ENCODE measurements at regions not wholly inside any gene's neighbourhood (a gene's known extent, or its start where the extent isn't known, plus 50 kb on each side); places are given as distances from the start of the nearest gene placed in this dataset.

- dilution Hi-C loops (cut with HindIII; ENCODE audit: low sequenced_read_pairs, unreplicated experiment) = no loop called here
- no peak overlapping the region for H2AFZ ChIP-seq (replicated peaks; ENCODE audit: low read length, poor library complexity)
- no CpG with 5 or more reads among the region's 4 CpGs for WGBS, 2 experiments (ENCODE audit: extremely low coverage in 2 of 2, insufficient read length in 1 of 2)
Observed at GRCh38 chr3:88259045-88259444, 109.3 kb downstream of the C3orf38 start.

More at GRCh38 chr3:88259045-88259444, 109.3 kb downstream of the C3orf38 start:
- H3K18ac ChIP-seq (ENCODE audit: low read depth, low read length) = no peak overlapping the region
- no peaks in the 10 kb centered on the region for H3K4me1 ChIP-seq (ENCODE audit: control insufficient read depth, insufficient read depth, low read length)
- TF ChIP-seq RCOR1 (IDR thresholded peaks at IDR 0.05; ENCODE audit: insufficient replicate concordance, low read length) (no peak), NFE2L2 (IDR thresholded peaks at IDR 0.05; ENCODE audit: low read depth, low read length) (no peak), CTCF (conservative IDR thresholded peaks at IDR 0.05; ENCODE audit: low read depth, low read length) (no peak), MAFK (IDR thresholded peaks at IDR 0.05; ENCODE audit: low read depth, low read length) (no peak), MXI1 (IDR thresholded peaks at IDR 0.05; ENCODE audit: borderline replicate concordance, low read depth, low read length) (no peak), MAZ (IDR thresholded peaks at IDR 0.05; ENCODE audit: borderline replicate concordance, low read depth, low read length) (no peak), FOS (IDR thresholded peaks at IDR 0.05; ENCODE audit: low read depth, low read length) (no peak), CHD1 (IDR thresholded peaks at IDR 0.05; ENCODE audit: low read depth, low read length) (no peak)
- no peaks in the 10 kb centered on the region for H3K79me1 ChIP-seq (ENCODE audit: low read depth in 1 of 2, low read length in 2 of 2)
- no peak overlapping the region for H3K9ac ChIP-seq (ENCODE audit: low read depth, low read length)
- H3K36me3 ChIP-seq (ENCODE audit: control insufficient read depth, insufficient read depth, low read length) = no peaks in the 10 kb centered on the region
- no peak overlapping the region for H3K4ac ChIP-seq (ENCODE audit: low read depth, low read length)
- no peak overlapping the region for H2BK5ac ChIP-seq (ENCODE audit: low read depth, low read length, poor library complexity, severe bottlenecking)
- H3K9me1 ChIP-seq (ENCODE audit: insufficient read depth, low read length) = no peaks in the 10 kb centered on the region
- H4K5ac ChIP-seq (ENCODE audit: low read depth, low read length) = no peak overlapping the region
- H4K20me1 ChIP-seq (ENCODE audit: insufficient read depth, low read length) = no peaks in the 10 kb centered on the region
- no peak overlapping the region for H3K56ac ChIP-seq (ENCODE audit: extremely low read depth, insufficient read depth, low read length)
- no peak overlapping the region for H3K23ac ChIP-seq (ENCODE audit: low read depth, low read length)
- H2BK20ac ChIP-seq (ENCODE audit: low read depth, low read length) = no peak overlapping the region
- no peak overlapping the region for H2AK9ac ChIP-seq (replicated peaks; ENCODE audit: low read depth, low read length, poor library complexity)
- H3K27me3 ChIP-seq (ENCODE audit: control insufficient read depth, insufficient read depth, low read length) = no peaks in the 10 kb centered on the region
- intact Hi-C loops (cut with micrococcal nuclease) (no loop called here), in situ Hi-C loops (cut with MboI; ENCODE audit: low sequenced_read_pairs) (no loop called here)
- H3K4me3 ChIP-seq (ENCODE audit: insufficient read depth, low read depth, low read length) = no peak overlapping the region
- H2AK5ac ChIP-seq (ENCODE audit: low read depth, low read length) = no peak overlapping the region
- ATAC-seq (ENCODE audit: low read depth) (no peak), DNase-seq (no peak)
- no TSS peak for BruUV-seq (replicated peaks)
- H3K4me2 ChIP-seq (ENCODE audit: low read depth, low read length) = no peak overlapping the region
- no peak overlapping the region for H2BK120ac ChIP-seq (ENCODE audit: low read depth, low read length)
- H3K27ac ChIP-seq (ENCODE audit: insufficient read depth, low read length) = no peak overlapping the region
- H3K9me3 ChIP-seq (ENCODE audit: control insufficient read depth, insufficient read depth, low read length) = no peaks in the 10 kb centered on the region
- no peak overlapping the region for H2BK15ac ChIP-seq (ENCODE audit: low read depth, low read length)
- no peak overlapping the region for H4K8ac ChIP-seq (ENCODE audit: low read depth in 2 of 2, low read length in 2 of 2)
- no peak overlapping the region for H3K14ac ChIP-seq (replicated peaks; ENCODE audit: low read depth, low read length)
- POLR2A ChIA-PET (ENCODE audit: unreplicated experiment) = interaction anchor here (0.6 kb wide), 1 partner anchor 1122 kb away, joined by 4 read pairs; no protein-coding TSS in a partner anchor
- H4K91ac ChIP-seq (ENCODE audit: insufficient read depth, low read depth, low read length) = no peak overlapping the region
- CTCF ChIA-PET = no interaction called here

Data from IMR-90 (cell line).